HL-60 (cell line): ENCODE measurements at regions not wholly inside any gene's neighbourhood (a gene's known extent, or its start where the extent isn't known, plus 50 kb on each side); places are given as distances from the start of the nearest gene placed in this dataset.

ENCODE experiments used
- POLR2AphosphoS5 ChIP-seq: IDR thresholded peaks from 2 replicates; pipeline ENCODE4 v1.6.1; 2012; ENCODE audit warnings: low read depth
- REST ChIP-seq: IDR thresholded peaks from 2 replicates; pipeline ENCODE4 v1.6.1; 2012; ENCODE audit warnings: low read depth; ENCODE audit not compliant: insufficient replicate concordance
- TF ChIP-seq, protein P1 (sequence below): IDR thresholded peaks from one replicate; pipeline ENCODE4 v1.5.1; 2011; ENCODE audit warnings: low read length, control low read depth, inconsistent platforms; ENCODE audit not compliant: insufficient read depth

DNA sequence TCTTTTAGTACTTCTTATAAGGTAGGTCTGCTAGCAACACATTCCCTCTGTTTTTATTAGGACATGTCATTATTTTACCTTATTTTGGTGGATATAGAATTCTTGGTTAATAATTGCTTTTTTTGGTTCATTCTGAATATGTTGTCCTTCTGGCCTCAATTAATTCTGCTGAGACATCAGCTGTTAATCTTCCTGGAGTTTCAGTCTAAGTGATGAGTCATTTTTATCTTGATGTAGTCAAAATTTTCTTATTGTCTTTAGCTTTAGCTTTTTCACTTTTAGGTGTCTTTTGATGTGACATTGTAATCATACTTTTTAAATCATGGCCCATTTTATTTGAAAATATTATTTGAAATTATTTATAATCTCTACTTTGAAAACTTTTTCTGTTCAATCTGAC lies 104.9 kb upstream of the PMCH start:
- TF ChIP-seq POLR2AphosphoS5 (no peak), REST (no peak)
- TF ChIP-seq, protein P1, sequence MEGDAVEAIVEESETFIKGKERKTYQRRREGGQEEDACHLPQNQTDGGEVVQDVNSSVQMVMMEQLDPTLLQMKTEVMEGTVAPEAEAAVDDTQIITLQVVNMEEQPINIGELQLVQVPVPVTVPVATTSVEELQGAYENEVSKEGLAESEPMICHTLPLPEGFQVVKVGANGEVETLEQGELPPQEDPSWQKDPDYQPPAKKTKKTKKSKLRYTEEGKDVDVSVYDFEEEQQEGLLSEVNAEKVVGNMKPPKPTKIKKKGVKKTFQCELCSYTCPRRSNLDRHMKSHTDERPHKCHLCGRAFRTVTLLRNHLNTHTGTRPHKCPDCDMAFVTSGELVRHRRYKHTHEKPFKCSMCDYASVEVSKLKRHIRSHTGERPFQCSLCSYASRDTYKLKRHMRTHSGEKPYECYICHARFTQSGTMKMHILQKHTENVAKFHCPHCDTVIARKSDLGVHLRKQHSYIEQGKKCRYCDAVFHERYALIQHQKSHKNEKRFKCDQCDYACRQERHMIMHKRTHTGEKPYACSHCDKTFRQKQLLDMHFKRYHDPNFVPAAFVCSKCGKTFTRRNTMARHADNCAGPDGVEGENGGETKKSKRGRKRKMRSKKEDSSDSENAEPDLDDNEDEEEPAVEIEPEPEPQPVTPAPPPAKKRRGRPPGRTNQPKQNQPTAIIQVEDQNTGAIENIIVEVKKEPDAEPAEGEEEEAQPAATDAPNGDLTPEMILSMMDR = no peak
